Nephron progenitor cell (in vitro differentiated cells): ENCODE measurements at regions not wholly inside any gene's neighbourhood (a gene's known extent, or its start where the extent isn't known, plus 50 kb on each side); places are given as distances from the start of the nearest gene placed in this dataset.

Source experiments
- DNase-seq: peaks from one replicate; pipeline ENCODE4 v3.0.0; 2021
- H3K27ac Mint-ChIP-seq: 2 replicates; pipeline ENCODE4 v1.8.0; 2021; ENCODE audit warnings: mild to moderate bottlenecking, moderate library complexity, mixed read lengths
- H3K27me3 Mint-ChIP-seq: 2 replicates; pipeline ENCODE4 v1.8.0; 2021; ENCODE audit warnings: mild to moderate bottlenecking, low read depth, mixed read lengths; ENCODE audit not compliant: poor library complexity
- H3K36me3 Mint-ChIP-seq: 2 replicates; pipeline ENCODE4 v1.8.0; 2021; ENCODE audit warnings: low read depth, mixed read lengths
- H3K4me1 Mint-ChIP-seq: 2 replicates; pipeline ENCODE4 v1.8.0; 2021; ENCODE audit warnings: mixed read lengths
- H3K4me3 Mint-ChIP-seq: 2 replicates; pipeline ENCODE4 v1.8.0; 2021; ENCODE audit warnings: mild to moderate bottlenecking, moderate library complexity, mixed read lengths
- H3K9me3 Mint-ChIP-seq: 2 replicates; pipeline ENCODE4 v1.8.0; 2021; ENCODE audit warnings: mild to moderate bottlenecking, moderate library complexity, mixed read lengths
- CTCF ChIP-seq: fragments of 200-600 bp; sonication (generic); IDR thresholded peaks from 2 replicates; pipeline ENCODE4 v1.5.0; 2021; ENCODE audit warnings: antibody characterized with exemption

GRCh38 chr9:95815961-95816360, 59.5 kb upstream of the ERCC6L2 start:
- Mint-ChIP-seq H3K4me3 (no peak overlapping the region), H3K36me3 (peaks cover 65% of the 10 kb centered on the region), H3K27me3 (peaks cover 4% of the 10 kb centered on the region)

GRCh38 chr9:95815133-95815532, 60.4 kb upstream of the ERCC6L2 start:
- no peak for DNase-seq
- H3K36me3 Mint-ChIP-seq, result peaks cover 60% of the 10 kb centered on the region

More at GRCh38 chr9:95815961-95816360, 59.5 kb upstream of the ERCC6L2 start:
- TF ChIP-seq CTCF, result no peak
- H3K27ac Mint-ChIP-seq, result no peak overlapping the region
- peaks cover 6% of the 10 kb centered on the region for H3K9me3 Mint-ChIP-seq
- DNase-seq, result no peak
- peaks cover 45% of the 10 kb centered on the region for H3K4me1 Mint-ChIP-seq

GRCh38 chr9:95813923-95814322, 61.6 kb upstream of the ERCC6L2 start:
- Mint-ChIP-seq H3K4me1 (peaks cover 52% of the 10 kb centered on the region), H3K36me3 (peaks cover 53% of the 10 kb centered on the region), H3K27ac (no peak overlapping the region), H3K9me3 (no peaks in the 10 kb centered on the region), H3K27me3 (peaks cover 4% of the 10 kb centered on the region), H3K4me3 (no peak overlapping the region)
- TF ChIP-seq CTCF, result no peak
- DNase-seq, result no peak

More at GRCh38 chr9:95815133-95815532, 60.4 kb upstream of the ERCC6L2 start:
- Mint-ChIP-seq H3K4me1 (peaks cover 53% of the 10 kb centered on the region), H3K27ac (no peak overlapping the region), H3K27me3 (peaks cover 4% of the 10 kb centered on the region), H3K4me3 (no peak overlapping the region), H3K9me3 (peaks cover 4% of the 10 kb centered on the region)
- no peak for TF ChIP-seq CTCF

GRCh38 chr9:95810814-95811213, 64.7 kb upstream of the ERCC6L2 start:
- no peaks in the 10 kb centered on the region for H3K27me3 Mint-ChIP-seq
- H3K4me3 Mint-ChIP-seq, result no peak overlapping the region
- H3K4me1 Mint-ChIP-seq, result peaks cover 41% of the 10 kb centered on the region
- H3K9me3 Mint-ChIP-seq, result peaks cover 7% of the 10 kb centered on the region
- TF ChIP-seq CTCF, result no peak
- H3K36me3 Mint-ChIP-seq, result peaks cover 48% of the 10 kb centered on the region
- no peak for DNase-seq
- no peak overlapping the region for H3K27ac Mint-ChIP-seq

GRCh38 chr9:95810133-95810532, 65.4 kb upstream of the ERCC6L2 start:
- no peak overlapping the region for H3K4me3 Mint-ChIP-seq
- no peak for DNase-seq
- H3K9me3 Mint-ChIP-seq, result peaks cover 7% of the 10 kb centered on the region
- no peaks in the 10 kb centered on the region for H3K27me3 Mint-ChIP-seq
- TF ChIP-seq CTCF, result no peak
- no peak overlapping the region for H3K27ac Mint-ChIP-seq
- peaks cover 34% of the 10 kb centered on the region for H3K4me1 Mint-ChIP-seq
- H3K36me3 Mint-ChIP-seq, result peaks cover 43% of the 10 kb centered on the region

GRCh38 chr9:95809686-95810085, 65.8 kb upstream of the ERCC6L2 start:
- no peak for TF ChIP-seq CTCF
- Mint-ChIP-seq H3K27ac (no peak overlapping the region), H3K9me3 (peaks cover 7% of the 10 kb centered on the region), H3K36me3 (peaks cover 43% of the 10 kb centered on the region), H3K4me3 (no peak overlapping the region), H3K27me3 (no peaks in the 10 kb centered on the region), H3K4me1 (peaks cover 30% of the 10 kb centered on the region)
- no peak for DNase-seq
